GM10266 (cell line): ENCODE measurements at regions not wholly inside any gene's neighbourhood (a gene's known extent, or its start where the extent isn't known, plus 50 kb on each side); places are given as distances from the start of the nearest gene placed in this dataset.
"Not testable (repeated sequence)": the region's sequence is repeated elsewhere in the genome, so short reads cannot be mapped to it uniquely, and the experiment has no call there.

ENCODE experiments used
- DNase-seq: peaks from one replicate; pipeline ENCODE4 v3.0.0; 2012; ENCODE audit errors: extremely low spot score
- CTCF ChIP-seq: IDR thresholded peaks from 2 replicates; pipeline ENCODE4 v1.5.1; 2012; ENCODE audit warnings: mild to moderate bottlenecking, low read depth; ENCODE audit not compliant: control insufficient read depth, insufficient read depth; ENCODE audit errors: missing control alignments

GRCh38 chr2:12484536-12485115 lies 232.1 kb upstream of the TRIB2 start:
- no peak for TF ChIP-seq CTCF
- DNase-seq = no peak

- no peak for DNase-seq
- TF ChIP-seq CTCF = no peak
These were observed 230.3 kb upstream of the TRIB2 start for GRCh38 chr2:12486205-12487118.

GRCh38 chr2:12487253-12488004 lies 229.3 kb upstream of the TRIB2 start:
- DNase-seq = no peak
- TF ChIP-seq CTCF = no peak

GRCh38 chr2:12488352-12489318 lies 228.1 kb upstream of the TRIB2 start:
- no peak for DNase-seq
- TF ChIP-seq CTCF = no peak

- no peak for DNase-seq
- no peak for TF ChIP-seq CTCF
These were observed 226.1 kb upstream of the TRIB2 start for GRCh38 chr2:12490641-12491040.

- not testable (repeated sequence) for DNase-seq
These were observed 224.4 kb upstream of the TRIB2 start for GRCh38 chr2:12492360-12492759.

- DNase-seq = no peak
- no peak for TF ChIP-seq CTCF
These were observed 223.7 kb upstream of the TRIB2 start for GRCh38 chr2:12493031-12493513.
